CD4-positive, alpha-beta T cell (primary cell): ENCODE measurements at regions not wholly inside any gene's neighbourhood (a gene's known extent, or its start where the extent isn't known, plus 50 kb on each side); places are given as distances from the start of the nearest gene placed in this dataset.

Source experiments
- ATAC-seq: fragments of 200-7000 bp; cut with Tn5 transposase; one replicate; pipeline ENCODE4 v1.10.0; 2022; ENCODE audit warnings: mild to moderate bottlenecking; ENCODE audit not compliant: poor library complexity
- CTCF ChIA-PET: fragments of 350-600 bp; sonication (Branson Sonifier 250); formaldehyde crosslinking; loops from one replicate; lab custom pipeline; 2021; ENCODE audit warnings: antibody characterized with exemption, inconsistent platforms; lab: Charles Lee
- POLR2A ChIA-PET: fragments of 350-600 bp; sonication (Branson Sonifier 250); formaldehyde crosslinking; loops from one replicate; lab custom pipeline; 2021; ENCODE audit warnings: antibody characterized with exemption, inconsistent platforms; lab: Charles Lee
- DNase-seq, 14 experiments: peaks; one replicate each; pipeline ENCODE4 v3.0.0-alpha.2; 2013 to 2020; ENCODE audit warnings: mixed read lengths in 2 of 14
- H3K27ac ChIP-seq, 2 donors: one replicate each; pipeline versions ENCODE4 v1.5.1 to v1.7.0; 2013; ENCODE audit warnings: low read length in 2 of 2, low read depth in 1 of 2, mild to moderate bottlenecking in 1 of 2
- H3K27me3 ChIP-seq, 2 experiments: 1 replicate in 1 of 2; 2 replicates in 1 of 2; pipeline versions ENCODE4 v1.6.1 to v1.7.0; 2013; ENCODE audit warnings: low read length in 2 of 2, control low read depth in 1 of 2, mild to moderate bottlenecking in 1 of 2, moderate library complexity in 1 of 2; ENCODE audit not compliant: insufficient read depth in 2 of 2, control insufficient read depth in 1 of 2
- H3K36me3 ChIP-seq: one replicate; pipeline ENCODE4 v1.6.1; 2013; ENCODE audit warnings: low read length, control low read depth; ENCODE audit not compliant: insufficient read depth
- H3K4me1 ChIP-seq: one replicate; pipeline ENCODE4 v1.6.1; 2013; ENCODE audit warnings: low read length, control low read depth; ENCODE audit not compliant: insufficient read depth
- H3K4me3 ChIP-seq: one replicate; pipeline ENCODE4 v1.5.1; 2013; ENCODE audit warnings: mild to moderate bottlenecking, low read length, moderate library complexity
- H3K9me3 ChIP-seq, 2 experiments: 1 replicate in 1 of 2; 2 replicates in 1 of 2; pipeline versions ENCODE4 v1.6.1 to v1.7.0; 2013; ENCODE audit warnings: low read length in 2 of 2, mild to moderate bottlenecking in 2 of 2, control low read depth in 1 of 2, moderate library complexity in 1 of 2; ENCODE audit not compliant: control insufficient read depth in 1 of 2, insufficient read depth in 1 of 2
- H3K27ac Mint-ChIP-seq: one replicate; pipeline ENCODE4 v1.8.0; 2020; ENCODE audit warnings: mixed read lengths
- H3K27me3 Mint-ChIP-seq: one replicate; pipeline ENCODE4 v1.8.0; 2021; ENCODE audit warnings: mixed read lengths
- H3K36me3 Mint-ChIP-seq: one replicate; pipeline ENCODE4 v1.8.0; 2021; ENCODE audit warnings: low read depth, mixed read lengths
- H3K4me1 Mint-ChIP-seq: one replicate; pipeline ENCODE4 v1.8.0; 2021; ENCODE audit warnings: low read depth, mixed read lengths
- H3K4me3 Mint-ChIP-seq: one replicate; pipeline ENCODE4 v1.8.0; 2020; ENCODE audit warnings: mild to moderate bottlenecking, mixed read lengths
- H3K9me3 Mint-ChIP-seq: one replicate; pipeline ENCODE4 v1.8.0; 2020; ENCODE audit warnings: mixed read lengths
- CTCF ChIP-seq: fragments of 200-600 bp; IDR thresholded peaks from one replicate; pipeline ENCODE4 v1.8.0; 2022; ENCODE audit warnings: antibody characterized with exemption, mild to moderate bottlenecking
- intact Hi-C, 2 experiments: fragments of 100-400 bp; cut with DNase I in 1 of 2; cut with micrococcal nuclease in 1 of 2; formaldehyde crosslinking; loops; one replicate each; pipeline versions ENCODE4 v1.15.1 to v1.9.0; 2023 to 2025; cut with DNase I, micrococcal nuclease

DNA sequence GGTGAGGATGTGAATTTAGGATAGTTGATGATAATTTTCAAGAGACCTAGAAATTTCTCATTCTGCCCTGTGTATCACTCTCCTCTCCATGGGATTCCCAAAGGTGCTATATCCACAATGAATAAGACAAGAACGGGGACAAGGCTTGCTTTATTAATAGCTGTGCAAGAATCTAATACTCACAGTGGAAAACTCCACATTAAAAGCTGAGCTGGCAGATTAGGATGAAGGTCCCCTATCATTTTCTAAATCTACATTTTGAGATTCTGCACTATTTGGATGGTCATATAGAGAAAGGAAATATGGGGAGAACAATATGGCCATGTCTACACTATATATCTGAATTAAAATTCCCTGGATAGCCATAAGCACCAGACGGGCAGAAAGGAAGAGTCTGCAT lies 411.0 kb upstream of the TGFBR2 start:
- POLR2A ChIA-PET, result interaction anchor here (0.6 kb wide), 1 partner anchor 556 kb away, joined by 3 read pairs; no protein-coding TSS in a partner anchor
- DNase-seq, result no peak

GRCh38 chr3:30198162-30198561 lies 408.2 kb upstream of the TGFBR2 start:
- Histone ChIP-seq H3K36me3 (no peaks in the 10 kb centered on the region), H3K9me3 (no peaks in the 10 kb centered on the region), H3K27ac (no peak overlapping the region), H3K4me1 (no peaks in the 10 kb centered on the region), H3K4me3 (no peak overlapping the region), H3K27me3 (no peaks in the 10 kb centered on the region)
- H3K4me1 Mint-ChIP-seq, result peaks cover 5% of the 10 kb centered on the region
- H3K4me3 Mint-ChIP-seq, result no peak overlapping the region
- H3K27me3 Mint-ChIP-seq, result no peaks in the 10 kb centered on the region
- ATAC-seq (no peak), DNase-seq (no peak)
- POLR2A ChIA-PET, result interaction anchor here (0.9 to 1.2 kb wide), 2 partner anchors 20 to 460 kb away, joined by 3 read pairs; no protein-coding TSS in a partner anchor
- TF ChIP-seq CTCF, result no peak
- no peak overlapping the region for H3K27ac Mint-ChIP-seq
- intact Hi-C loops, result loop anchor here (2.0 to 10.0 kb wide), 4 partner anchors 86 to 494 kb away; no protein-coding TSS in a partner anchor
- no peaks in the 10 kb centered on the region for H3K36me3 Mint-ChIP-seq
- CTCF ChIA-PET, result interaction anchor here (1.3 to 1.9 kb wide), 6 partner anchors 10 to 499 kb away, joined by 3 to 14 read pairs (median 4); no protein-coding TSS in a partner anchor
- no peaks in the 10 kb centered on the region for H3K9me3 Mint-ChIP-seq

More for the DNA sequence above, 411.0 kb upstream of the TGFBR2 start:
- Mint-ChIP-seq H3K27ac (no peak overlapping the region), H3K4me3 (no peak overlapping the region), H3K27me3 (no peaks in the 10 kb centered on the region), H3K36me3 (no peaks in the 10 kb centered on the region), H3K9me3 (no peaks in the 10 kb centered on the region), H3K4me1 (peaks cover 5% of the 10 kb centered on the region)
- no peaks in the 10 kb centered on the region for H3K4me1 ChIP-seq
- H3K27ac ChIP-seq, result no peak overlapping the region
- ATAC-seq, result no peak
- no peaks in the 10 kb centered on the region for H3K27me3 ChIP-seq
- intact Hi-C loops, result loop anchor here (5.0 to 10.0 kb wide), 3 partner anchors 83 to 497 kb away; no protein-coding TSS in a partner anchor
- no peaks in the 10 kb centered on the region for H3K9me3 ChIP-seq
- no peaks in the 10 kb centered on the region for H3K36me3 ChIP-seq
- no peak overlapping the region for H3K4me3 ChIP-seq
- CTCF ChIA-PET, result no interaction called here
- no peak for TF ChIP-seq CTCF

DNA sequence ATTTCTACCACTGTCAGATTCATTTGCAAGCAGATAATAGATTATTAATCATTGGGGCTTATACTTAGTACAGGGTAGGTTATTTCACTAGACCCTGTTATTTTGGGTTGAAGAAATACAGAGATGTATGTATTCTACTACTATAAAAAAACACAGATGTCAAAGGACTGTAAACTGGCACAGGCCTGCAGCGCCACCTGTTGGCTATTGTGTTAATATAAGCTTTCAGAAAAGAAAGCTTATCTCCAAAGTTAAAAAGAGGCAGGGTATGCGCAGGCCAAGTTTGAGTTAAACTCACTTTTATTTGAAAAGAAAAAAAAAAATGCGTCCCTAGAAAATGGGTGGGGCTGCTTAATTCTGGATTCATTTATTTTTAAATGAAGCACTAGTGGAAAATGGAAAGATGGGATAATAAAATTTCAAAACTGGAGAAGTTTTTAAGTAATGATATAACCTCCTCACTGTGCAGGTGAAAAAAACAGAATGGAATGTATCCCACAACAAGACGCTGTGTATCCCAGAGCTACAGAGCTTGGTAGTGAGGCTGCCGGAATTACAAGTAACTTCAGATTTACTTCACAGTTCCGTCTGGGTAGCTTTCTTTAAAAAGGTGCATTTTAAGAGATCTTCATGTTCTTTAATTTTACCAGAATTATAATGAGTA lies 407.2 kb upstream of the TGFBR2 start:
- Mint-ChIP-seq H3K27me3 (no peaks in the 10 kb centered on the region), H3K36me3 (no peaks in the 10 kb centered on the region), H3K9me3 (no peaks in the 10 kb centered on the region), H3K4me1 (peaks cover 5% of the 10 kb centered on the region), H3K4me3 (no peak overlapping the region), H3K27ac (no peak overlapping the region)
- no peak overlapping the region for H3K4me3 ChIP-seq
- peak; percentile 37 for ATAC-seq
- no peaks in the 10 kb centered on the region for H3K9me3 ChIP-seq
- TF ChIP-seq CTCF, result peak; percentile 85
- no peaks in the 10 kb centered on the region for H3K4me1 ChIP-seq
- DNase-seq, result peak; percentile 49 to 80 (median 59)
- ChIA-PET CTCF (interaction anchor here (0.6 to 1.9 kb wide), 18 partner anchors 10 to 553 kb away, joined by 3 to 14 read pairs (median 3); no protein-coding TSS in a partner anchor), POLR2A (interaction anchor here (0.6 to 1.2 kb wide), 6 partner anchors 16 to 459 kb away, joined by 3 to 4 read pairs (median 3); no protein-coding TSS in a partner anchor)
- H3K36me3 ChIP-seq, result no peaks in the 10 kb centered on the region
- H3K27me3 ChIP-seq, result no peaks in the 10 kb centered on the region
- intact Hi-C loops, result loop anchor here (1.0 to 10.0 kb wide), 5 partner anchors 87 to 494 kb away; no protein-coding TSS in a partner anchor
- no peak overlapping the region for H3K27ac ChIP-seq
